IMR-90 (cell line): ENCODE measurements at regions not wholly inside any gene's neighbourhood (a gene's known extent, or its start where the extent isn't known, plus 50 kb on each side); places are given as distances from the start of the nearest gene placed in this dataset.

ENCODE experiments used
- CEBPB ChIP-seq: IDR thresholded peaks from 2 replicates; pipeline ENCODE4 v1.6.1; 2012; ENCODE audit warnings: low read depth, low read length, improper control_type of control experiment
- CTCF ChIP-seq: conservative IDR thresholded peaks from 2 replicates; pipeline ENCODE4 v1.5.1; 2012; ENCODE audit warnings: mild to moderate bottlenecking, low read depth, low read length, improper control_type of control experiment
- ELK1 ChIP-seq: fragments of 150-350 bp; IDR thresholded peaks from 2 replicates; pipeline ENCODE4 v1.6.1; 2016; ENCODE audit warnings: low read depth, mild to moderate bottlenecking, low read length, moderate library complexity, borderline replicate concordance
- FOS ChIP-seq: fragments of 150-350 bp; IDR thresholded peaks from 2 replicates; pipeline ENCODE4 v1.6.1; 2016; ENCODE audit warnings: low read depth, low read length
- MAFK ChIP-seq: IDR thresholded peaks from 2 replicates; pipeline ENCODE4 v1.6.1; 2012; ENCODE audit warnings: low read depth, low read length, improper control_type of control experiment
- MAZ ChIP-seq: IDR thresholded peaks from 2 replicates; pipeline ENCODE4 v1.6.1; 2012; ENCODE audit warnings: low read depth, mild to moderate bottlenecking, low read length, improper control_type of control experiment, moderate library complexity, borderline replicate concordance
- NFE2L2 ChIP-seq: fragments of 150-350 bp; IDR thresholded peaks from 2 replicates; pipeline ENCODE4 v1.6.1; 2016; ENCODE audit warnings: low read depth, mild to moderate bottlenecking, low read length
- POLR2A ChIP-seq: IDR thresholded peaks from 2 replicates; pipeline ENCODE4 v1.6.1; 2012; ENCODE audit warnings: mild to moderate bottlenecking, low read depth, low read length
- RAD21 ChIP-seq: IDR thresholded peaks from 2 replicates; pipeline ENCODE4 v1.6.1; 2012; ENCODE audit warnings: low read length, improper control_type of control experiment
- RCOR1 ChIP-seq: IDR thresholded peaks from 2 replicates; pipeline ENCODE4 v1.6.1; 2012; ENCODE audit warnings: mild to moderate bottlenecking, low read length, improper control_type of control experiment; ENCODE audit not compliant: insufficient replicate concordance
- RFX5 ChIP-seq: IDR thresholded peaks from 2 replicates; pipeline ENCODE4 v1.8.0; 2012; ENCODE audit warnings: low read depth, mild to moderate bottlenecking, low read length, moderate library complexity
- SMC3 ChIP-seq: fragments of 150-350 bp; IDR thresholded peaks from 2 replicates; pipeline ENCODE4 v1.6.1; 2016; ENCODE audit warnings: low read depth, mild to moderate bottlenecking, antibody characterized with exemption, low read length, moderate library complexity
- TF ChIP-seq, protein P1 (sequence below): fragments of 150-350 bp; IDR thresholded peaks from 2 replicates; pipeline ENCODE4 v1.6.1; 2017; ENCODE audit warnings: mild to moderate bottlenecking, antibody characterized with exemption, low read length, low read depth

DNA sequence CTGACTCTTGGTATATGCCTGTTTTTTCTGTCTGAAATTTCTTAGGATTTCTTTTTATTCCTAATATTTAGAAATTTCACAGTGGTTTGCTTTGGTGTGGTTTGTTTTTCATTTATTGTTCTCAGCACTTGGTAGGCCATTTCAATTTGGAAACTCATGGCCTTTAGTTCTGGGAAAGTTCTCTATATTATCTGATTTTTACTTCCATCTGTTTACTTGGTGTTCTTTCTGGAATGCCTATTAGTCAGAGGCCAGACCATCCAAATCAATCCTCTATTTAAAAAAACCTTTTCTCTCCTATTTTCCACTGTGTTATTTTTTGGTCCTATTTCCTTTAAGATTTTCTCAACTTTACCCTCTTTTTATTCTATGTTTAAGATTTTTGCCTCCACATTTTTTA lies 188.1 kb upstream of the SFRP2 start:
- TF ChIP-seq RCOR1 (no peak), POLR2A (no peak), CTCF (no peak), ELK1 (no peak), CEBPB (no peak), MAFK (no peak), RFX5 (no peak), MAZ (no peak), NFE2L2 (no peak), SMC3 (no peak), RAD21 (no peak), FOS (no peak)
- TF ChIP-seq, protein P1, sequence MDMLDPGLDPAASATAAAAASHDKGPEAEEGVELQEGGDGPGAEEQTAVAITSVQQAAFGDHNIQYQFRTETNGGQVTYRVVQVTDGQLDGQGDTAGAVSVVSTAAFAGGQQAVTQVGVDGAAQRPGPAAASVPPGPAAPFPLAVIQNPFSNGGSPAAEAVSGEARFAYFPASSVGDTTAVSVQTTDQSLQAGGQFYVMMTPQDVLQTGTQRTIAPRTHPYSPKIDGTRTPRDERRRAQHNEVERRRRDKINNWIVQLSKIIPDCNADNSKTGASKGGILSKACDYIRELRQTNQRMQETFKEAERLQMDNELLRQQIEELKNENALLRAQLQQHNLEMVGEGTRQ: no peak
